ENCODE measurements at regions not wholly inside any gene's neighbourhood (a gene's known extent, or its start where the extent isn't known, plus 50 kb on each side); places are given as distances from the start of the nearest gene placed in this dataset.

- DNase-seq (ENCODE audit: low spot score): no peak
- ChIA-PET CTCF (no interaction called here), POLR2A (no interaction called here)
- TF ChIP-seq, protein P1, sequence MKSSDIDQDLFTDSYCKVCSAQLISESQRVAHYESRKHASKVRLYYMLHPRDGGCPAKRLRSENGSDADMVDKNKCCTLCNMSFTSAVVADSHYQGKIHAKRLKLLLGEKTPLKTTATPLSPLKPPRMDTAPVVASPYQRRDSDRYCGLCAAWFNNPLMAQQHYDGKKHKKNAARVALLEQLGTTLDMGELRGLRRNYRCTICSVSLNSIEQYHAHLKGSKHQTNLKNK (CRISPR knock-in tag; IDR thresholded peaks at IDR 0.05): no peak
- no peak for TF ChIP-seq CBFB (CRISPR knock-in tag; IDR thresholded peaks at IDR 0.05; ENCODE audit: low read depth)
- TF ChIP-seq, protein P2, sequence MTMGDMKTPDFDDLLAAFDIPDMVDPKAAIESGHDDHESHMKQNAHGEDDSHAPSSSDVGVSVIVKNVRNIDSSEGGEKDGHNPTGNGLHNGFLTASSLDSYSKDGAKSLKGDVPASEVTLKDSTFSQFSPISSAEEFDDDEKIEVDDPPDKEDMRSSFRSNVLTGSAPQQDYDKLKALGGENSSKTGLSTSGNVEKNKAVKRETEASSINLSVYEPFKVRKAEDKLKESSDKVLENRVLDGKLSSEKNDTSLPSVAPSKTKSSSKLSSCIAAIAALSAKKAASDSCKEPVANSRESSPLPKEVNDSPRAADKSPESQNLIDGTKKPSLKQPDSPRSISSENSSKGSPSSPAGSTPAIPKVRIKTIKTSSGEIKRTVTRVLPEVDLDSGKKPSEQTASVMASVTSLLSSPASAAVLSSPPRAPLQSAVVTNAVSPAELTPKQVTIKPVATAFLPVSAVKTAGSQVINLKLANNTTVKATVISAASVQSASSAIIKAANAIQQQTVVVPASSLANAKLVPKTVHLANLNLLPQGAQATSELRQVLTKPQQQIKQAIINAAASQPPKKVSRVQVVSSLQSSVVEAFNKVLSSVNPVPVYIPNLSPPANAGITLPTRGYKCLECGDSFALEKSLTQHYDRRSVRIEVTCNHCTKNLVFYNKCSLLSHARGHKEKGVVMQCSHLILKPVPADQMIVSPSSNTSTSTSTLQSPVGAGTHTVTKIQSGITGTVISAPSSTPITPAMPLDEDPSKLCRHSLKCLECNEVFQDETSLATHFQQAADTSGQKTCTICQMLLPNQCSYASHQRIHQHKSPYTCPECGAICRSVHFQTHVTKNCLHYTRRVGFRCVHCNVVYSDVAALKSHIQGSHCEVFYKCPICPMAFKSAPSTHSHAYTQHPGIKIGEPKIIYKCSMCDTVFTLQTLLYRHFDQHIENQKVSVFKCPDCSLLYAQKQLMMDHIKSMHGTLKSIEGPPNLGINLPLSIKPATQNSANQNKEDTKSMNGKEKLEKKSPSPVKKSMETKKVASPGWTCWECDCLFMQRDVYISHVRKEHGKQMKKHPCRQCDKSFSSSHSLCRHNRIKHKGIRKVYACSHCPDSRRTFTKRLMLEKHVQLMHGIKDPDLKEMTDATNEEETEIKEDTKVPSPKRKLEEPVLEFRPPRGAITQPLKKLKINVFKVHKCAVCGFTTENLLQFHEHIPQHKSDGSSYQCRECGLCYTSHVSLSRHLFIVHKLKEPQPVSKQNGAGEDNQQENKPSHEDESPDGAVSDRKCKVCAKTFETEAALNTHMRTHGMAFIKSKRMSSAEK (CRISPR knock-in tag; IDR thresholded peaks at IDR 0.05; ENCODE audit: borderline replicate concordance): no peak
- TF ChIP-seq HMGA2 (CRISPR knock-in tag; IDR thresholded peaks at IDR 0.05): no peak
- TF ChIP-seq NR2C2 (CRISPR knock-in tag; IDR thresholded peaks at IDR 0.05): no peak
- no peak for TF ChIP-seq JAZF1 (CRISPR knock-in tag; IDR thresholded peaks at IDR 0.05)
- TF ChIP-seq RORB (CRISPR knock-in tag; IDR thresholded peaks at IDR 0.05): no peak
- no peak for TF ChIP-seq MAX (CRISPR knock-in tag; IDR thresholded peaks at IDR 0.05)
- no peak for TF ChIP-seq ZNF232 (CRISPR knock-in tag; IDR thresholded peaks at IDR 0.05)
- TF ChIP-seq SMAD3 (CRISPR knock-in tag; IDR thresholded peaks at IDR 0.05; ENCODE audit: borderline replicate concordance): no peak
- no peak for TF ChIP-seq ZNF121 (CRISPR knock-in tag; IDR thresholded peaks at IDR 0.05)
- TF ChIP-seq TEAD1 (CRISPR knock-in tag; IDR thresholded peaks at IDR 0.05): no peak
- no peak for TF ChIP-seq SP1 (CRISPR knock-in tag; conservative IDR thresholded peaks at IDR 0.05)
- H3K36me3 Mint-ChIP-seq: no peaks in the 10 kb centered on the region
- no peak overlapping the region for H3K4me3 Mint-ChIP-seq
- ATAC-seq: no peak
- 0 out of 2 replicates have a peak, but pooled peaks cover 4% of the 10 kb centered on the region for H3K9me3 Mint-ChIP-seq
- peaks cover 8% of the 10 kb centered on the region for H3K4me1 Mint-ChIP-seq
- H3K27ac Mint-ChIP-seq: no peak overlapping the region
- peaks cover 3% of the 10 kb centered on the region; the same call in 1 of the 2 replicates for H3K27me3 Mint-ChIP-seq (ENCODE audit: low read depth)
Observed at GRCh38 chr5:67361932-67362729, 165.5 kb upstream of the CD180 start.

GRCh38 chr5:67360047-67360446 lies 163.4 kb upstream of the CD180 start:
- ChIA-PET CTCF (no interaction called here), POLR2A (no interaction called here)
- Mint-ChIP-seq H3K9me3 (0 out of 2 replicates have a peak, but pooled peaks cover 4% of the 10 kb centered on the region), H3K27ac (no peak overlapping the region), H3K4me1 (peaks cover 3% of the 10 kb centered on the region; the same call in 1 of the 2 replicates), H3K27me3 (ENCODE audit: low read depth) (no peaks in the 10 kb centered on the region), H3K4me3 (no peak overlapping the region), H3K36me3 (no peaks in the 10 kb centered on the region)
- ATAC-seq: no peak
- DNase-seq (ENCODE audit: low spot score): no peak
- TF ChIP-seq NFE2L1 (CRISPR knock-in tag; IDR thresholded peaks at IDR 0.05): no peak

DNA sequence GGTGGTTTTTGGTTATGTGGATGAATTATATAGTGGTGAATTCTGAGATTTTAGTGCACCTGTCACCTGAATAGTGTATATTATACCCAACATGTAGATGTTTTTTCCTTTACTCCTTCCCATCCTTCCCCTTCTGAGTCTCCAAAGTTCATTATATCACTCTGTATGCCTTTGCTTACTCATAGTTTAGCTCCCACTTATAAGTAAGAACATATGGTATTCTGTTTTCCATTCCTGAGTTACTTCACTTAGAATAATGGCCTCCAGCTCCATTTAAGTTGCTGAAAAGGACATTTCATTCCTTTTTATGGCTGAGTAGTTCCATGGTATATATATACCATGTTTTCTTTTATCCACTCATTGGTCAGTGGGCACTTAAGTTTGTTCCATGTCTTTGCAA lies 161.6 kb upstream of the CD180 start:
- no peak overlapping the region for H3K27ac Mint-ChIP-seq
- ATAC-seq: no peak
- DNase-seq (ENCODE audit: low spot score): no peak
- H3K4me3 Mint-ChIP-seq: no peak overlapping the region
- H3K27me3 Mint-ChIP-seq (ENCODE audit: low read depth): no peaks in the 10 kb centered on the region
- H3K9me3 Mint-ChIP-seq: peaks cover 2% of the 10 kb centered on the region; the same call in 1 of the 2 replicates
- H3K4me1 Mint-ChIP-seq: peaks cover 20% of the 10 kb centered on the region
- no peaks in the 10 kb centered on the region for H3K36me3 Mint-ChIP-seq
- POLR2A ChIA-PET: no interaction called here
- CTCF ChIA-PET: no interaction called here
- TF ChIP-seq, protein P3, sequence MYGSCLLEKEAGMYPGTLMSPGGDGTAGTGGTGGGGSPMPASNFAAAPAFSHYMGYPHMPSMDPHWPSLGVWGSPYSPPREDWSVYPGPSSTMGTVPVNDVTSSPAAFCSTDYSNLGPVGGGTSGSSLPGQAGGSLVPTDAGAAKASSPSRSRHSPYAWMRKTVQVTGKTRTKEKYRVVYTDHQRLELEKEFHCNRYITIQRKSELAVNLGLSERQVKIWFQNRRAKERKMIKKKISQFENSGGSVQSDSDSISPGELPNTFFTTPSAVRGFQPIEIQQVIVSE (CRISPR knock-in tag; IDR thresholded peaks at IDR 0.05; ENCODE audit: borderline replicate concordance): no peak
- TF ChIP-seq, protein P4, sequence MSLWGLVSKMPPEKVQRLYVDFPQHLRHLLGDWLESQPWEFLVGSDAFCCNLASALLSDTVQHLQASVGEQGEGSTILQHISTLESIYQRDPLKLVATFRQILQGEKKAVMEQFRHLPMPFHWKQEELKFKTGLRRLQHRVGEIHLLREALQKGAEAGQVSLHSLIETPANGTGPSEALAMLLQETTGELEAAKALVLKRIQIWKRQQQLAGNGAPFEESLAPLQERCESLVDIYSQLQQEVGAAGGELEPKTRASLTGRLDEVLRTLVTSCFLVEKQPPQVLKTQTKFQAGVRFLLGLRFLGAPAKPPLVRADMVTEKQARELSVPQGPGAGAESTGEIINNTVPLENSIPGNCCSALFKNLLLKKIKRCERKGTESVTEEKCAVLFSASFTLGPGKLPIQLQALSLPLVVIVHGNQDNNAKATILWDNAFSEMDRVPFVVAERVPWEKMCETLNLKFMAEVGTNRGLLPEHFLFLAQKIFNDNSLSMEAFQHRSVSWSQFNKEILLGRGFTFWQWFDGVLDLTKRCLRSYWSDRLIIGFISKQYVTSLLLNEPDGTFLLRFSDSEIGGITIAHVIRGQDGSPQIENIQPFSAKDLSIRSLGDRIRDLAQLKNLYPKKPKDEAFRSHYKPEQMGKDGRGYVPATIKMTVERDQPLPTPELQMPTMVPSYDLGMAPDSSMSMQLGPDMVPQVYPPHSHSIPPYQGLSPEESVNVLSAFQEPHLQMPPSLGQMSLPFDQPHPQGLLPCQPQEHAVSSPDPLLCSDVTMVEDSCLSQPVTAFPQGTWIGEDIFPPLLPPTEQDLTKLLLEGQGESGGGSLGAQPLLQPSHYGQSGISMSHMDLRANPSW (CRISPR knock-in tag; conservative IDR thresholded peaks at IDR 0.05; ENCODE audit: low read depth): no peak
- no peak for TF ChIP-seq OVOL2 (CRISPR knock-in tag; IDR thresholded peaks at IDR 0.05; ENCODE audit: borderline replicate concordance)
- TF ChIP-seq, protein P5, sequence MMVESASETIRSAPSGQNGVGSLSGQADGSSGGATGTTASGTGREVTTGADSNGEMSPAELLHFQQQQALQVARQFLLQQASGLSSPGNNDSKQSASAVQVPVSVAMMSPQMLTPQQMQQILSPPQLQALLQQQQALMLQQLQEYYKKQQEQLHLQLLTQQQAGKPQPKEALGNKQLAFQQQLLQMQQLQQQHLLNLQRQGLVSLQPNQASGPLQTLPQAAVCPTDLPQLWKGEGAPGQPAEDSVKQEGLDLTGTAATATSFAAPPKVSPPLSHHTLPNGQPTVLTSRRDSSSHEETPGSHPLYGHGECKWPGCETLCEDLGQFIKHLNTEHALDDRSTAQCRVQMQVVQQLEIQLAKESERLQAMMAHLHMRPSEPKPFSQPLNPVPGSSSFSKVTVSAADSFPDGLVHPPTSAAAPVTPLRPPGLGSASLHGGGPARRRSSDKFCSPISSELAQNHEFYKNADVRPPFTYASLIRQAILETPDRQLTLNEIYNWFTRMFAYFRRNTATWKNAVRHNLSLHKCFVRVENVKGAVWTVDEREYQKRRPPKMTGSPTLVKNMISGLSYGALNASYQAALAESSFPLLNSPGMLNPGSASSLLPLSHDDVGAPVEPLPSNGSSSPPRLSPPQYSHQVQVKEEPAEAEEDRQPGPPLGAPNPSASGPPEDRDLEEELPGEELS (CRISPR knock-in tag; IDR thresholded peaks at IDR 0.05): no peak
- TF ChIP-seq MXD4 (CRISPR knock-in tag; IDR thresholded peaks at IDR 0.05; ENCODE audit: borderline replicate concordance): no peak
- TF ChIP-seq TP53 (CRISPR knock-in tag; IDR thresholded peaks at IDR 0.05): no peak
- TF ChIP-seq NR3C1 (CRISPR knock-in tag; conservative IDR thresholded peaks at IDR 0.05; ENCODE audit: low read depth): no peak
- TF ChIP-seq FOXJ3 (CRISPR knock-in tag; IDR thresholded peaks at IDR 0.05; ENCODE audit: borderline replicate concordance): no peak
- no peak for TF ChIP-seq NR2C2 (CRISPR knock-in tag; IDR thresholded peaks at IDR 0.05)
- TF ChIP-seq HMGA2 (CRISPR knock-in tag; IDR thresholded peaks at IDR 0.05): no peak
- no peak for TF ChIP-seq ZNF219 (CRISPR knock-in tag; IDR thresholded peaks at IDR 0.05; ENCODE audit: borderline replicate concordance)

All from WTC11 (cell line).